ENCODE measurements at regions not wholly inside any gene's neighbourhood (a gene's known extent, or its start where the extent isn't known, plus 50 kb on each side); places are given as distances from the start of the nearest gene placed in this dataset.

DNA sequence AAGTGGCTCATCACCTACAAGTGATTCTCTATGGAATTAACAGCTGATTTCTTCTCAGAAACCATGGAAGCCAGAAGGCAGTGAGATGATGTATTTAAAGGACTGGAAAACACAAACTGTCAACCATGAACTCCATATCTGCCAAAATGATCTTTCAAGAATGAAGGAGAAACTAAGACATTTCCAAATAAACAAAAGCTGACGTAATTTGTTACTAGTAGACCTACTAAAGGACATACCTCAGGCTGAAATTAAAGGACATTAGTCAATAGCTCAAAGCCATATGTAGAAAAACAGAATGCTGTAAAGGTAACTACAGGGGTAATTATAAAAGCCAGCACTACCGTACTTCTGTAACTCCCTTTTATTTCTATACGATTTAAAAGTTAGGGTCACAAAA is 129.4 kb upstream of the TMEM45B start:
- TF ChIP-seq, protein P1, sequence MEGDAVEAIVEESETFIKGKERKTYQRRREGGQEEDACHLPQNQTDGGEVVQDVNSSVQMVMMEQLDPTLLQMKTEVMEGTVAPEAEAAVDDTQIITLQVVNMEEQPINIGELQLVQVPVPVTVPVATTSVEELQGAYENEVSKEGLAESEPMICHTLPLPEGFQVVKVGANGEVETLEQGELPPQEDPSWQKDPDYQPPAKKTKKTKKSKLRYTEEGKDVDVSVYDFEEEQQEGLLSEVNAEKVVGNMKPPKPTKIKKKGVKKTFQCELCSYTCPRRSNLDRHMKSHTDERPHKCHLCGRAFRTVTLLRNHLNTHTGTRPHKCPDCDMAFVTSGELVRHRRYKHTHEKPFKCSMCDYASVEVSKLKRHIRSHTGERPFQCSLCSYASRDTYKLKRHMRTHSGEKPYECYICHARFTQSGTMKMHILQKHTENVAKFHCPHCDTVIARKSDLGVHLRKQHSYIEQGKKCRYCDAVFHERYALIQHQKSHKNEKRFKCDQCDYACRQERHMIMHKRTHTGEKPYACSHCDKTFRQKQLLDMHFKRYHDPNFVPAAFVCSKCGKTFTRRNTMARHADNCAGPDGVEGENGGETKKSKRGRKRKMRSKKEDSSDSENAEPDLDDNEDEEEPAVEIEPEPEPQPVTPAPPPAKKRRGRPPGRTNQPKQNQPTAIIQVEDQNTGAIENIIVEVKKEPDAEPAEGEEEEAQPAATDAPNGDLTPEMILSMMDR (IDR thresholded peaks at IDR 0.05) = no peak
- TF ChIP-seq POLR2AphosphoS5 (IDR thresholded peaks at IDR 0.05) = no peak

Measured in sigmoid colon (tissue), 4 donors.